CD4-positive, alpha-beta T cell (primary cell): ENCODE measurements at regions not wholly inside any gene's neighbourhood (a gene's known extent, or its start where the extent isn't known, plus 50 kb on each side); places are given as distances from the start of the nearest gene placed in this dataset.

Source experiments
- ATAC-seq: fragments of 200-7000 bp; cut with Tn5 transposase; one replicate; pipeline ENCODE4 v1.10.0; 2022; ENCODE audit warnings: mild to moderate bottlenecking; ENCODE audit not compliant: poor library complexity
- CTCF ChIA-PET: fragments of 350-600 bp; sonication (Branson Sonifier 250); formaldehyde crosslinking; loops from one replicate; lab custom pipeline; 2021; ENCODE audit warnings: antibody characterized with exemption, inconsistent platforms; lab: Charles Lee
- POLR2A ChIA-PET: fragments of 350-600 bp; sonication (Branson Sonifier 250); formaldehyde crosslinking; loops from one replicate; lab custom pipeline; 2021; ENCODE audit warnings: antibody characterized with exemption, inconsistent platforms; lab: Charles Lee
- DNase-seq, 14 experiments: peaks; one replicate each; pipeline ENCODE4 v3.0.0-alpha.2; 2013 to 2020; ENCODE audit warnings: mixed read lengths in 2 of 14
- H3K27ac ChIP-seq, 2 donors: one replicate each; pipeline versions ENCODE4 v1.5.1 to v1.7.0; 2013; ENCODE audit warnings: low read length in 2 of 2, low read depth in 1 of 2, mild to moderate bottlenecking in 1 of 2
- H3K27me3 ChIP-seq, 2 experiments: 1 replicate in 1 of 2; 2 replicates in 1 of 2; pipeline versions ENCODE4 v1.6.1 to v1.7.0; 2013; ENCODE audit warnings: low read length in 2 of 2, control low read depth in 1 of 2, mild to moderate bottlenecking in 1 of 2, moderate library complexity in 1 of 2; ENCODE audit not compliant: insufficient read depth in 2 of 2, control insufficient read depth in 1 of 2
- H3K36me3 ChIP-seq: one replicate; pipeline ENCODE4 v1.6.1; 2013; ENCODE audit warnings: low read length, control low read depth; ENCODE audit not compliant: insufficient read depth
- H3K4me1 ChIP-seq: one replicate; pipeline ENCODE4 v1.6.1; 2013; ENCODE audit warnings: low read length, control low read depth; ENCODE audit not compliant: insufficient read depth
- H3K4me3 ChIP-seq: one replicate; pipeline ENCODE4 v1.5.1; 2013; ENCODE audit warnings: mild to moderate bottlenecking, low read length, moderate library complexity
- H3K9me3 ChIP-seq, 2 experiments: 1 replicate in 1 of 2; 2 replicates in 1 of 2; pipeline versions ENCODE4 v1.6.1 to v1.7.0; 2013; ENCODE audit warnings: low read length in 2 of 2, mild to moderate bottlenecking in 2 of 2, control low read depth in 1 of 2, moderate library complexity in 1 of 2; ENCODE audit not compliant: control insufficient read depth in 1 of 2, insufficient read depth in 1 of 2
- H3K27ac Mint-ChIP-seq: one replicate; pipeline ENCODE4 v1.8.0; 2020; ENCODE audit warnings: mixed read lengths
- H3K27me3 Mint-ChIP-seq: one replicate; pipeline ENCODE4 v1.8.0; 2021; ENCODE audit warnings: mixed read lengths
- H3K36me3 Mint-ChIP-seq: one replicate; pipeline ENCODE4 v1.8.0; 2021; ENCODE audit warnings: low read depth, mixed read lengths
- H3K4me1 Mint-ChIP-seq: one replicate; pipeline ENCODE4 v1.8.0; 2021; ENCODE audit warnings: low read depth, mixed read lengths
- H3K4me3 Mint-ChIP-seq: one replicate; pipeline ENCODE4 v1.8.0; 2020; ENCODE audit warnings: mild to moderate bottlenecking, mixed read lengths
- H3K9me3 Mint-ChIP-seq: one replicate; pipeline ENCODE4 v1.8.0; 2020; ENCODE audit warnings: mixed read lengths
- CTCF ChIP-seq: fragments of 200-600 bp; IDR thresholded peaks from one replicate; pipeline ENCODE4 v1.8.0; 2022; ENCODE audit warnings: antibody characterized with exemption, mild to moderate bottlenecking
- intact Hi-C, 2 experiments: fragments of 100-400 bp; cut with DNase I in 1 of 2; cut with micrococcal nuclease in 1 of 2; formaldehyde crosslinking; loops; one replicate each; pipeline versions ENCODE4 v1.15.1 to v1.9.0; 2023 to 2025; cut with DNase I, micrococcal nuclease

GRCh38 chr9:86672966-86673365 is 274.3 kb downstream of the GAS1 start:
- H3K36me3 ChIP-seq = no peaks in the 10 kb centered on the region
- no peak for TF ChIP-seq CTCF
- H3K9me3 ChIP-seq = no peaks in the 10 kb centered on the region
- H3K27ac ChIP-seq = no peak overlapping the region
- no peaks in the 10 kb centered on the region for H3K4me1 ChIP-seq
- H3K4me3 ChIP-seq = no peak overlapping the region
- H3K9me3 Mint-ChIP-seq = peaks cover 3% of the 10 kb centered on the region
- intact Hi-C loops = no loop called here
- no peaks in the 10 kb centered on the region for H3K4me1 Mint-ChIP-seq
- ChIA-PET POLR2A (no interaction called here), CTCF (no interaction called here)
- H3K27me3 ChIP-seq = no peaks in the 10 kb centered on the region
- DNase-seq (no peak), ATAC-seq (no peak)
- H3K27ac Mint-ChIP-seq = no peak overlapping the region
- no peak overlapping the region for H3K4me3 Mint-ChIP-seq
- no peaks in the 10 kb centered on the region for H3K36me3 Mint-ChIP-seq
- no peaks in the 10 kb centered on the region for H3K27me3 Mint-ChIP-seq

GRCh38 chr9:86672301-86672700 is 275.0 kb downstream of the GAS1 start:
- Histone ChIP-seq H3K27me3 (no peaks in the 10 kb centered on the region), H3K9me3 (no peaks in the 10 kb centered on the region), H3K36me3 (no peaks in the 10 kb centered on the region), H3K27ac (no peak overlapping the region), H3K4me1 (no peaks in the 10 kb centered on the region), H3K4me3 (no peak overlapping the region)
- intact Hi-C loops = no loop called here
- ATAC-seq (no peak), DNase-seq (no peak)
- Mint-ChIP-seq H3K4me3 (no peak overlapping the region), H3K27me3 (no peaks in the 10 kb centered on the region), H3K4me1 (no peaks in the 10 kb centered on the region), H3K9me3 (peaks cover 3% of the 10 kb centered on the region), H3K36me3 (no peaks in the 10 kb centered on the region), H3K27ac (no peak overlapping the region)
- no peak for TF ChIP-seq CTCF
- ChIA-PET POLR2A (no interaction called here), CTCF (no interaction called here)

GRCh38 chr9:86671018-86671417 is 276.3 kb downstream of the GAS1 start:
- no peak overlapping the region for H3K4me3 ChIP-seq
- H3K36me3 ChIP-seq = no peaks in the 10 kb centered on the region
- intact Hi-C loops = no loop called here
- Mint-ChIP-seq H3K27ac (no peak overlapping the region), H3K4me1 (no peaks in the 10 kb centered on the region), H3K27me3 (peaks cover 9% of the 10 kb centered on the region), H3K4me3 (no peak overlapping the region), H3K9me3 (peaks cover 3% of the 10 kb centered on the region), H3K36me3 (no peaks in the 10 kb centered on the region)
- H3K4me1 ChIP-seq = no peaks in the 10 kb centered on the region
- no peak overlapping the region for H3K27ac ChIP-seq
- no peaks in the 10 kb centered on the region for H3K9me3 ChIP-seq
- POLR2A ChIA-PET = no interaction called here
- no peak for TF ChIP-seq CTCF
- no peak for DNase-seq
- CTCF ChIA-PET = no interaction called here
- H3K27me3 ChIP-seq = no peaks in the 10 kb centered on the region
- no peak for ATAC-seq
